ENCODE measurements at regions not wholly inside any gene's neighbourhood (a gene's known extent, or its start where the extent isn't known, plus 50 kb on each side); places are given as distances from the start of the nearest gene placed in this dataset.

- H3K27ac Mint-ChIP-seq: no peak overlapping the region
- no peak for TF ChIP-seq CTCF (IDR thresholded peaks at IDR 0.05; ENCODE audit: unreplicated experiment)
- H3K4me1 Mint-ChIP-seq: no peaks in the 10 kb centered on the region
- no peaks in the 10 kb centered on the region for H3K36me3 Mint-ChIP-seq
- H3K9me3 Mint-ChIP-seq: peaks cover 8% of the 10 kb centered on the region
- H3K27me3 Mint-ChIP-seq (ENCODE audit: low read depth): peaks cover 47% of the 10 kb centered on the region
- DNase-seq (ENCODE audit: low spot score in 2 of 2, unreplicated experiment in 2 of 2): no peak
- no peak overlapping the region for H3K4me3 Mint-ChIP-seq
Measured at GRCh38 chr19:29467824-29468401, 57.9 kb upstream of the VSTM2B start.

GRCh38 chr19:29475469-29475868, 50.3 kb upstream of the VSTM2B start:
- peaks cover 40% of the 10 kb centered on the region for H3K27me3 Mint-ChIP-seq (ENCODE audit: low read depth)
- no peak for DNase-seq (ENCODE audit: low spot score in 2 of 2, unreplicated experiment in 2 of 2)
- H3K9me3 Mint-ChIP-seq: peaks cover 3% of the 10 kb centered on the region
- no peaks in the 10 kb centered on the region for H3K36me3 Mint-ChIP-seq
- H3K4me1 Mint-ChIP-seq: no peaks in the 10 kb centered on the region
- H3K4me3 Mint-ChIP-seq: no peak overlapping the region
- TF ChIP-seq CTCF (IDR thresholded peaks at IDR 0.05; ENCODE audit: unreplicated experiment): no peak
- H3K27ac Mint-ChIP-seq: no peak overlapping the region
